ENCODE measurements at regions not wholly inside any gene's neighbourhood (a gene's known extent, or its start where the extent isn't known, plus 50 kb on each side); places are given as distances from the start of the nearest gene placed in this dataset.

GRCh38 chr2:19796035-19796695, 105.6 kb downstream of the TTC32 start:
- CTCF ChIA-PET = interaction anchor here (0.6 to 1.9 kb wide), 2 partner anchors 67 to 577 kb away, joined by 3 to 5 read pairs; no protein-coding TSS in a partner anchor
- POLR2A ChIA-PET = no interaction called here
- Histone ChIP-seq H3K4me3 (ENCODE audit: low read depth, low read length) (no peak overlapping the region), H3K27ac (ENCODE audit: extremely low read depth, low read depth, low read length) (no peak overlapping the region), H3K4me1 (ENCODE audit: control insufficient read depth, insufficient read depth, low read length) (no peaks in the 10 kb centered on the region), H3K9me3 (ENCODE audit: control insufficient read depth, insufficient read depth, low read depth, low read length) (no peaks in the 10 kb centered on the region), H3K36me3 (ENCODE audit: control insufficient read depth in 2 of 2, insufficient read depth in 1 of 2, low read length in 2 of 2) (no peaks in the 10 kb centered on the region)
- TF ChIP-seq ZNF324 (tag by site-specific recombination; IDR thresholded peaks at IDR 0.05) = no peak
- TF ChIP-seq ZNF175 (tag by site-specific recombination; IDR thresholded peaks at IDR 0.05) = no peak
- TF ChIP-seq KLF8 (tag by site-specific recombination; IDR thresholded peaks at IDR 0.05) = no peak
- no peak for TF ChIP-seq ZSCAN5A (tag by site-specific recombination; IDR thresholded peaks at IDR 0.05)
- TF ChIP-seq ZFP37 (tag by site-specific recombination; IDR thresholded peaks at IDR 0.05) = no peak
- TF ChIP-seq ZNF416 (tag by site-specific recombination; IDR thresholded peaks at IDR 0.05) = no peak
- TF ChIP-seq SALL2 (tag by site-specific recombination; IDR thresholded peaks at IDR 0.05; ENCODE audit: borderline replicate concordance) = no peak
- TF ChIP-seq ZBTB6 (tag by site-specific recombination; IDR thresholded peaks at IDR 0.05) = no peak
- no peak for TF ChIP-seq ZNF423 (tag by site-specific recombination; IDR thresholded peaks at IDR 0.05)
- no peak for TF ChIP-seq PBX3 (CRISPR knock-in tag; IDR thresholded peaks at IDR 0.05)
- TF ChIP-seq ZNF280C (tag by site-specific recombination; IDR thresholded peaks at IDR 0.05) = no peak
- TF ChIP-seq ZBTB1 (tag by site-specific recombination; IDR thresholded peaks at IDR 0.05) = no peak
- no peak for TF ChIP-seq AEBP2 (tag by site-specific recombination; IDR thresholded peaks at IDR 0.05; ENCODE audit: borderline replicate concordance)
- no peak for TF ChIP-seq BCL11A (tag by site-specific recombination; IDR thresholded peaks at IDR 0.05; ENCODE audit: low read depth)
- no peak for TF ChIP-seq ZBTB49 (tag by site-specific recombination; IDR thresholded peaks at IDR 0.05; ENCODE audit: low read depth)
- TF ChIP-seq OSR2 (tag by site-specific recombination; IDR thresholded peaks at IDR 0.05) = no peak
- no peak for TF ChIP-seq ZFHX2 (tag by site-specific recombination; conservative IDR thresholded peaks at IDR 0.05)
